Mucosa of rectum (tissue), 2 donors: ENCODE measurements at regions not wholly inside any gene's neighbourhood (a gene's known extent, or its start where the extent isn't known, plus 50 kb on each side); places are given as distances from the start of the nearest gene placed in this dataset.

Source experiments
- H3K27ac ChIP-seq, 2 donors: one replicate each; pipeline ENCODE4 v1.7.0; 2013; ENCODE audit warnings: inconsistent platforms in 2 of 2, low read depth in 2 of 2, low read length in 2 of 2
- H3K27me3 ChIP-seq, 2 donors: one replicate each; pipeline ENCODE4 v1.7.0; 2013; ENCODE audit warnings: low read length in 2 of 2; ENCODE audit not compliant: control insufficient read depth in 2 of 2, insufficient read depth in 2 of 2
- H3K36me3 ChIP-seq, 2 donors: one replicate each; pipeline ENCODE4 v1.7.0; 2013; ENCODE audit warnings: low read length in 2 of 2; ENCODE audit not compliant: control insufficient read depth in 2 of 2, insufficient read depth in 2 of 2
- H3K4me1 ChIP-seq, 2 donors: one replicate each; pipeline ENCODE4 v1.7.0; 2013; ENCODE audit warnings: low read length in 2 of 2, mild to moderate bottlenecking in 1 of 2; ENCODE audit not compliant: control insufficient read depth in 2 of 2, insufficient read depth in 2 of 2
- H3K4me3 ChIP-seq, 2 donors: one replicate each; pipeline ENCODE4 v1.7.0; 2013; ENCODE audit warnings: low read length in 2 of 2
- H3K9ac ChIP-seq, 2 donors: one replicate each; pipeline ENCODE4 v1.7.0; 2013; ENCODE audit warnings: low read length in 2 of 2, low read depth in 1 of 2, mild to moderate bottlenecking in 1 of 2
- H3K9me3 ChIP-seq, 2 donors: one replicate each; pipeline ENCODE4 v1.7.0; 2013; ENCODE audit warnings: low read length in 2 of 2; ENCODE audit not compliant: control insufficient read depth in 2 of 2
- donor health status: healthy.
- donor health status: Normal muscosa, but diverticular disease.

GRCh38 chr18:75563150-75563549, 135.6 kb upstream of the SMIM21 start:
- Histone ChIP-seq H3K9me3 (no peaks in the 10 kb centered on the region), H3K27me3 (no peaks in the 10 kb centered on the region), H3K4me1 (no peaks in the 10 kb centered on the region), H3K27ac (no peak overlapping the region), H3K4me3 (no peak overlapping the region), H3K9ac (no peak overlapping the region), H3K36me3 (no peaks in the 10 kb centered on the region)

GRCh38 chr18:75562216-75562615, 134.7 kb upstream of the SMIM21 start:
- no peak overlapping the region for H3K27ac ChIP-seq
- no peaks in the 10 kb centered on the region for H3K36me3 ChIP-seq
- no peaks in the 10 kb centered on the region for H3K27me3 ChIP-seq
- no peak overlapping the region for H3K4me3 ChIP-seq
- no peaks in the 10 kb centered on the region for H3K4me1 ChIP-seq
- H3K9ac ChIP-seq, result no peak overlapping the region
- H3K9me3 ChIP-seq, result no peaks in the 10 kb centered on the region

GRCh38 chr18:75558790-75559189, 131.3 kb upstream of the SMIM21 start:
- H3K4me3 ChIP-seq, result no peak overlapping the region

GRCh38 chr18:75556841-75557240, 129.3 kb upstream of the SMIM21 start:
- Histone ChIP-seq H3K27ac (no peak overlapping the region), H3K9me3 (no peaks in the 10 kb centered on the region), H3K36me3 (no peaks in the 10 kb centered on the region), H3K4me3 (no peak overlapping the region), H3K27me3 (no peaks in the 10 kb centered on the region), H3K4me1 (no peaks in the 10 kb centered on the region), H3K9ac (no peak overlapping the region)

More at GRCh38 chr18:75558790-75559189, 131.3 kb upstream of the SMIM21 start:
- no peak overlapping the region for H3K9ac ChIP-seq
- no peaks in the 10 kb centered on the region for H3K36me3 ChIP-seq
- no peaks in the 10 kb centered on the region for H3K27me3 ChIP-seq
- H3K9me3 ChIP-seq, result no peaks in the 10 kb centered on the region
- no peak overlapping the region for H3K27ac ChIP-seq
- H3K4me1 ChIP-seq, result no peaks in the 10 kb centered on the region

GRCh38 chr18:75554644-75555185, 127.2 kb upstream of the SMIM21 start:
- H3K27ac ChIP-seq, result no peak overlapping the region
- no peak overlapping the region for H3K4me3 ChIP-seq
- no peaks in the 10 kb centered on the region for H3K27me3 ChIP-seq
- no peak overlapping the region for H3K9ac ChIP-seq
- H3K36me3 ChIP-seq, result no peaks in the 10 kb centered on the region
- no peaks in the 10 kb centered on the region for H3K4me1 ChIP-seq
- no peaks in the 10 kb centered on the region for H3K9me3 ChIP-seq

GRCh38 chr18:75554176-75554575, 126.7 kb upstream of the SMIM21 start:
- H3K36me3 ChIP-seq, result no peaks in the 10 kb centered on the region
- no peak overlapping the region for H3K9ac ChIP-seq
- no peaks in the 10 kb centered on the region for H3K27me3 ChIP-seq
- H3K27ac ChIP-seq, result no peak overlapping the region
- no peaks in the 10 kb centered on the region for H3K4me1 ChIP-seq
- H3K9me3 ChIP-seq, result no peaks in the 10 kb centered on the region
- H3K4me3 ChIP-seq, result no peak overlapping the region

GRCh38 chr18:75553021-75553420, 125.5 kb upstream of the SMIM21 start:
- Histone ChIP-seq H3K4me3 (no peak overlapping the region), H3K9me3 (no peaks in the 10 kb centered on the region), H3K9ac (no peak overlapping the region), H3K4me1 (no peaks in the 10 kb centered on the region), H3K27me3 (no peaks in the 10 kb centered on the region), H3K36me3 (no peaks in the 10 kb centered on the region), H3K27ac (no peak overlapping the region)

- Histone ChIP-seq H3K9me3 (no peaks in the 10 kb centered on the region), H3K4me3 (no peak overlapping the region), H3K27ac (no peak overlapping the region), H3K9ac (no peak overlapping the region), H3K27me3 (no peaks in the 10 kb centered on the region), H3K4me1 (no peaks in the 10 kb centered on the region), H3K36me3 (no peaks in the 10 kb centered on the region)
Observed at GRCh38 chr18:75551071-75551470, 123.6 kb upstream of the SMIM21 start.

GRCh38 chr18:75548353-75548905, 120.9 kb upstream of the SMIM21 start:
- no peaks in the 10 kb centered on the region for H3K4me1 ChIP-seq
- H3K36me3 ChIP-seq, result no peaks in the 10 kb centered on the region
- H3K4me3 ChIP-seq, result no peak overlapping the region
- H3K27ac ChIP-seq, result no peak overlapping the region
- no peak overlapping the region for H3K9ac ChIP-seq
- no peaks in the 10 kb centered on the region for H3K27me3 ChIP-seq
- no peaks in the 10 kb centered on the region for H3K9me3 ChIP-seq

GRCh38 chr18:75546964-75547363, 119.5 kb upstream of the SMIM21 start:
- Histone ChIP-seq H3K4me1 (no peaks in the 10 kb centered on the region), H3K36me3 (no peaks in the 10 kb centered on the region), H3K27ac (no peak overlapping the region), H3K4me3 (no peak overlapping the region), H3K9ac (no peak overlapping the region), H3K27me3 (no peaks in the 10 kb centered on the region), H3K9me3 (no peaks in the 10 kb centered on the region)

- H3K36me3 ChIP-seq, result no peaks in the 10 kb centered on the region
- no peaks in the 10 kb centered on the region for H3K4me1 ChIP-seq
- H3K9me3 ChIP-seq, result no peaks in the 10 kb centered on the region
Observed at GRCh38 chr18:75545189-75545588, 117.7 kb upstream of the SMIM21 start.

More at GRCh38 chr18:75545189-75545588, 117.7 kb upstream of the SMIM21 start:
- Histone ChIP-seq H3K27me3 (no peaks in the 10 kb centered on the region), H3K4me3 (no peak overlapping the region), H3K9ac (no peak overlapping the region), H3K27ac (no peak overlapping the region)
